IMR-90 (cell line): ENCODE measurements at regions not wholly inside any gene's neighbourhood (a gene's known extent, or its start where the extent isn't known, plus 50 kb on each side); places are given as distances from the start of the nearest gene placed in this dataset.

Source experiments
- ATAC-seq: fragments of 200-7000 bp; cut with Tn5 transposase; 2 replicates; pipeline ENCODE4 v1.9.1; 2020; ENCODE audit warnings: low read depth, mild to moderate bottlenecking, moderate library complexity
- BruUV-seq: library from RNA; stranded (reverse); fragments of 400-500 nt; replicated peaks from 2 replicates; lab custom pipeline; 2021; lab: Mats Ljungman, UMichigan
- CTCF ChIA-PET: fragments of 300-600 bp; formaldehyde crosslinking; extraction: SDS; loops from one replicate; lab custom pipeline; 2021; ENCODE audit warnings: antibody characterized with exemption; lab: Yijun Ruan, JAX
- POLR2A ChIA-PET: fragments of 300-600 bp; sonication (Branson Sonifier 250); formaldehyde crosslinking; loops from one replicate; lab custom pipeline; 2022; ENCODE audit warnings: antibody characterized with exemption; ENCODE audit not compliant: unreplicated experiment; lab: Charles Lee
- DNase-seq: peaks from one replicate; pipeline ENCODE4 v3.0.0; 2013
- H2AFZ ChIP-seq: replicated peaks from 2 replicates; pipeline ENCODE3; 2013; ENCODE audit warnings: low read length, mild to moderate bottlenecking; ENCODE audit not compliant: poor library complexity
- H2AK5ac ChIP-seq: 2 replicates; pipeline ENCODE4 v1.6.1; 2013; ENCODE audit warnings: low read depth, low read length, inconsistent platforms
- H2AK9ac ChIP-seq: replicated peaks from 2 replicates; pipeline ENCODE3; 2013; ENCODE audit warnings: mild to moderate bottlenecking, low read depth, low read length, moderate library complexity; ENCODE audit not compliant: poor library complexity
- H2BK120ac ChIP-seq: 2 replicates; pipeline ENCODE4 v1.6.1; 2013; ENCODE audit warnings: low read depth, low read length, inconsistent platforms
- H2BK15ac ChIP-seq: 3 replicates; pipeline ENCODE4 v1.6.1; 2013; ENCODE audit warnings: low read depth, low read length, inconsistent platforms
- H2BK20ac ChIP-seq: 2 replicates; pipeline ENCODE4 v1.6.1; 2013; ENCODE audit warnings: low read depth, mild to moderate bottlenecking, inconsistent platforms, low read length, moderate library complexity
- H2BK5ac ChIP-seq: 2 replicates; pipeline ENCODE4 v1.6.1; 2013; ENCODE audit warnings: mild to moderate bottlenecking, low read depth, low read length, inconsistent platforms; ENCODE audit not compliant: poor library complexity, severe bottlenecking
- H3K14ac ChIP-seq: replicated peaks from 2 replicates; pipeline ENCODE4 v1.6.1; 2013; ENCODE audit warnings: low read depth, low read length, inconsistent platforms
- H3K18ac ChIP-seq: 2 replicates; pipeline ENCODE4 v1.6.1; 2013; ENCODE audit warnings: low read depth, low read length, control low read depth
- H3K23ac ChIP-seq: 2 replicates; pipeline ENCODE4 v1.6.1; 2013; ENCODE audit warnings: low read depth, low read length, inconsistent platforms
- H3K27ac ChIP-seq: 2 replicates; pipeline ENCODE4 v1.5.1; 2013; ENCODE audit warnings: mild to moderate bottlenecking, control low read depth, low read length; ENCODE audit not compliant: insufficient read depth
- H3K27me3 ChIP-seq: 2 replicates; pipeline ENCODE4 v1.6.1; 2013; ENCODE audit warnings: low read length; ENCODE audit not compliant: control insufficient read depth, insufficient read depth
- H3K36me3 ChIP-seq: 2 replicates; pipeline ENCODE4 v1.6.1; 2013; ENCODE audit warnings: low read length, mixed read lengths; ENCODE audit not compliant: control insufficient read depth, insufficient read depth
- H3K4ac ChIP-seq: 2 replicates; pipeline ENCODE4 v1.6.1; 2013; ENCODE audit warnings: low read depth, low read length, inconsistent platforms
- H3K4me1 ChIP-seq: 2 replicates; pipeline ENCODE4 v1.6.1; 2013; ENCODE audit warnings: low read length, mixed read lengths; ENCODE audit not compliant: control insufficient read depth, insufficient read depth
- H3K4me2 ChIP-seq: 2 replicates; pipeline ENCODE4 v1.6.1; 2013; ENCODE audit warnings: low read depth, mild to moderate bottlenecking, control low read depth, low read length, moderate library complexity
- H3K4me3 ChIP-seq: 2 replicates; pipeline ENCODE4 v1.5.1; 2013; ENCODE audit warnings: low read depth, mild to moderate bottlenecking, control low read depth, low read length, moderate library complexity; ENCODE audit not compliant: insufficient read depth
- H3K56ac ChIP-seq: 2 replicates; pipeline ENCODE4 v1.6.1; 2013; ENCODE audit warnings: low read length, inconsistent platforms; ENCODE audit not compliant: insufficient read depth; ENCODE audit errors: extremely low read depth
- H3K79me1 ChIP-seq, 2 experiments: 2 replicates each; pipeline ENCODE4 v1.6.1; 2013; ENCODE audit warnings: low read length in 2 of 2, inconsistent platforms in 1 of 2, low read depth in 1 of 2
- H3K9ac ChIP-seq: 2 replicates; pipeline ENCODE4 v1.6.1; 2013; ENCODE audit warnings: low read depth, low read length, control low read depth
- H3K9me1 ChIP-seq: 2 replicates; pipeline ENCODE4 v1.6.1; 2013; ENCODE audit warnings: low read length, inconsistent platforms; ENCODE audit not compliant: insufficient read depth
- H3K9me3 ChIP-seq: 2 replicates; pipeline ENCODE4 v1.6.1; 2013; ENCODE audit warnings: low read length; ENCODE audit not compliant: control insufficient read depth, insufficient read depth
- H4K20me1 ChIP-seq: 2 replicates; pipeline ENCODE4 v1.6.1; 2013; ENCODE audit warnings: low read length, inconsistent platforms; ENCODE audit not compliant: insufficient read depth
- H4K5ac ChIP-seq: 2 replicates; pipeline ENCODE4 v1.6.1; 2013; ENCODE audit warnings: mild to moderate bottlenecking, low read depth, low read length, control low read depth
- H4K8ac ChIP-seq, 2 experiments: 2 replicates each; pipeline ENCODE4 v1.6.1; 2013; ENCODE audit warnings: low read depth in 2 of 2, low read length in 2 of 2, control low read depth in 1 of 2, inconsistent platforms in 1 of 2
- H4K91ac ChIP-seq: 2 replicates; pipeline ENCODE4 v1.6.1; 2013; ENCODE audit warnings: low read depth, low read length, inconsistent platforms; ENCODE audit not compliant: insufficient read depth
- USF2 ChIP-seq: fragments of 150-350 bp; IDR thresholded peaks from 2 replicates; pipeline ENCODE4 v1.6.1; 2017; ENCODE audit warnings: mild to moderate bottlenecking, antibody characterized with exemption, low read length, low read depth
- dilution Hi-C: fragments of 300-500 bp; cut with HindIII; formaldehyde crosslinking; loops from one replicate; pipeline ENCODE4 v1.14.3; 2018; ENCODE audit warnings: low sequenced_read_pairs; ENCODE audit not compliant: unreplicated experiment
- in situ Hi-C: fragments of 300-500 bp; cut with MboI; formaldehyde crosslinking; loops from 3 replicates; pipeline ENCODE4 v1.14.3; 2019; ENCODE audit warnings: low sequenced_read_pairs, inconsistent platforms, mixed read lengths
- intact Hi-C: fragments of 100-400 bp; cut with micrococcal nuclease; formaldehyde crosslinking; loops from 2 replicates; pipeline ENCODE4 v1.10.0; 2022

DNA sequence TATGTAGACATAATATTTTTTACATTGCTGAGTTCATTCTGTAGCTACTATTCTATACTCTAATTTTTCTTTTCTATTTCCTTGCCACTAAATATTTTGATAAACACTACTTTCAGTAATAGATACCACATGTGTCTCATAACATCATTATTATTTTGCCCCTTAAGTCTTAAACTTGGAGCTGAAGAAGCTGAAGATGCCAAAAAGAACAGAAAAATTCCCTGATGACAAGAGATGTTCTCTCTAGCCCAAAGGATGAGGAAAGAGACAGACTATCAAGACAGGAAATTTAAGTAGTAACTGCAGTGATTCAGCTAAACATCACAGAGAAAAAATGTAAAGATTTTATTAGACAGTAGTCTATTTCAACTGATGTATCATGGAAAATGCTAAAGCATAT, 322.0 kb upstream of the KLHL1 start:
- no peak for ATAC-seq
- Histone ChIP-seq H2BK120ac (no peak overlapping the region), H4K8ac (no peak overlapping the region), H2BK15ac (no peak overlapping the region), H3K36me3 (no peaks in the 10 kb centered on the region), H3K23ac (no peak overlapping the region), H3K9me1 (no peaks in the 10 kb centered on the region), H3K27me3 (no peaks in the 10 kb centered on the region), H3K14ac (no peak overlapping the region), H2BK5ac (no peak overlapping the region), H3K79me1 (no peaks in the 10 kb centered on the region), H3K4ac (no peak overlapping the region), H4K20me1 (no peaks in the 10 kb centered on the region), H2AK5ac (no peak overlapping the region), H3K27ac (no peak overlapping the region), H2BK20ac (no peak overlapping the region), H4K91ac (no peak overlapping the region), H3K56ac (no peak overlapping the region), H3K9me3 (peaks cover 3% of the 10 kb centered on the region), H2AK9ac (no peak overlapping the region), H4K5ac (no peak overlapping the region), H3K4me3 (no peak overlapping the region), H2AFZ (no peak overlapping the region), H3K9ac (no peak overlapping the region), H3K4me1 (no peaks in the 10 kb centered on the region), H3K4me2 (no peak overlapping the region), H3K18ac (no peak overlapping the region)
- no TSS peak for BruUV-seq
- dilution Hi-C loops (no loop called here), in situ Hi-C loops (no loop called here), intact Hi-C loops (no loop called here)
- POLR2A ChIA-PET = no interaction called here
- no peak for DNase-seq
- TF ChIP-seq USF2 = no peak
- CTCF ChIA-PET = interaction anchor here (0.7 kb wide), 1 partner anchor 43 kb away, joined by 3 read pairs; no protein-coding TSS in a partner anchor
